Neural progenitor cell (in vitro differentiated cells): ENCODE measurements at regions not wholly inside any gene's neighbourhood (a gene's known extent, or its start where the extent isn't known, plus 50 kb on each side); places are given as distances from the start of the nearest gene placed in this dataset.
A peak's percentile ranks its signal among the peaks of the same experiment; 100 is the strongest.

Source experiments
- DNase-seq: peaks from one replicate; pipeline ENCODE4 v3.0.0-alpha.2; 2016; ENCODE audit warnings: low spot score
- H2AFZ ChIP-seq: fragments of 200-600 bp; sonication (generic); replicated peaks from 2 replicates; pipeline ENCODE4 v1.6.1; 2016; ENCODE audit warnings: antibody characterized with exemption
- H3F3A ChIP-seq: fragments of 200-600 bp; sonication (generic); 2 replicates; pipeline ENCODE4 v1.6.1; 2016; ENCODE audit warnings: antibody characterized with exemption, low read depth
- H3K27ac ChIP-seq: fragments of 200-600 bp; sonication (generic); 2 replicates; pipeline ENCODE4 v1.5.1; 2016; ENCODE audit warnings: mild to moderate bottlenecking
- H3K27me3 ChIP-seq: fragments of 200-600 bp; sonication (generic); 2 replicates; pipeline ENCODE4 v1.6.1; 2016; ENCODE audit warnings: mild to moderate bottlenecking, moderate library complexity
- H3K36me3 ChIP-seq: fragments of 200-600 bp; sonication (generic); 2 replicates; pipeline ENCODE4 v1.5.1; 2016
- H3K4me1 ChIP-seq: fragments of 200-600 bp; sonication (generic); 2 replicates; pipeline ENCODE4 v1.6.1; 2016; ENCODE audit warnings: mixed run types
- H3K4me2 ChIP-seq: fragments of 200-600 bp; sonication (generic); 2 replicates; pipeline ENCODE4 v1.6.1; 2016
- H3K4me3 ChIP-seq: fragments of 200-600 bp; sonication (generic); 2 replicates; pipeline ENCODE4 v1.5.1; 2016
- H3K79me2 ChIP-seq: fragments of 200-600 bp; sonication (generic); 2 replicates; pipeline ENCODE4 v1.6.1; 2016; ENCODE audit warnings: low read depth
- H3K9ac ChIP-seq: fragments of 200-600 bp; sonication (generic); 2 replicates; pipeline ENCODE4 v1.6.1; 2016
- H3K9me3 ChIP-seq: fragments of 200-600 bp; sonication (generic); 2 replicates; pipeline ENCODE4 v1.5.1; 2016; ENCODE audit warnings: low read depth
- H4K20me1 ChIP-seq: fragments of 200-600 bp; sonication (generic); 2 replicates; pipeline ENCODE4 v1.6.1; 2016; ENCODE audit warnings: low read depth
- H3K27ac Mint-ChIP-seq: 3 replicates; pipeline ENCODE4 v1.8.0; 2021; ENCODE audit warnings: mixed read lengths
- H3K27me3 Mint-ChIP-seq: 2 replicates; pipeline ENCODE4 v1.8.0; 2022; ENCODE audit warnings: low read depth, mild to moderate bottlenecking, inconsistent platforms, moderate library complexity, mixed read lengths; ENCODE audit not compliant: insufficient read depth
- H3K36me3 Mint-ChIP-seq: 3 replicates; pipeline ENCODE4 v1.8.0; 2021; ENCODE audit warnings: mixed read lengths
- H3K4me1 Mint-ChIP-seq: 3 replicates; pipeline ENCODE4 v1.8.0; 2021; ENCODE audit warnings: mixed read lengths
- H3K4me3 Mint-ChIP-seq: 3 replicates; pipeline ENCODE4 v1.8.0; 2021; ENCODE audit warnings: mild to moderate bottlenecking, moderate library complexity, mixed read lengths
- H3K9me3 Mint-ChIP-seq: 3 replicates; pipeline ENCODE4 v1.8.0; 2020; ENCODE audit warnings: mixed read lengths
- CTCF ChIP-seq: fragments of 200-600 bp; sonication (generic); IDR thresholded peaks from 2 replicates; pipeline ENCODE4 v1.5.1; 2017; ENCODE audit warnings: antibody characterized with exemption, mild to moderate bottlenecking
- EZH2 ChIP-seq: fragments of 200-600 bp; sonication (generic); IDR thresholded peaks from 2 replicates; pipeline ENCODE4 v1.6.1; 2017; ENCODE audit warnings: antibody characterized with exemption, mild to moderate bottlenecking, moderate library complexity
- EZH2phosphoT487 ChIP-seq: fragments of 200-600 bp; sonication (generic); IDR thresholded peaks from 2 replicates; pipeline ENCODE4 v1.6.1; 2017; ENCODE audit warnings: antibody characterized with exemption

DNA sequence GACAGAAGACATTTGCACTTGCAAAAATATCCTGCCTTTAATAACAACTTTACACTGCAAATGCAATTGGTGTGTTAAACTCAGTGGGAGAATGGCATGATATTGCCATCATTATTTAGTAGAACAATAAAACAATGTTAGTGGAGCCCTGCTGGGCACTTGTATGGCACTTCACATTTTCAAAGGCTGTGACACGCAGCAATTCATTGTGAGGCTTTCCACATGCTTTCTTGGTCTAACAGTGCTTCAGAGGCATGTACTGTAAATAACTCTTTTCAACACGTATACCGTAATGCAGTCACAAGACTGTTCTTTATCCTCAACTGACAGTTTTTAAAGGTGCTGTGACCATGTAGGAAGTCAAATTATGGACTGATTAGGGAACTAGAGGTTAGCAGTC lies 155.5 kb upstream of the EPB41L4A start:
- no peaks in the 10 kb centered on the region for H3K9me3 ChIP-seq
- no peaks in the 10 kb centered on the region for H3K79me2 ChIP-seq
- no peak overlapping the region for H2AFZ ChIP-seq
- peaks cover 7% of the 10 kb centered on the region for H3F3A ChIP-seq
- H3K27me3 ChIP-seq = no peaks in the 10 kb centered on the region
- H3K4me2 ChIP-seq = no peak overlapping the region
- H3K4me3 ChIP-seq = no peak overlapping the region
- H3K27ac Mint-ChIP-seq = no peak overlapping the region
- peaks cover 2% of the 10 kb centered on the region for H3K27me3 Mint-ChIP-seq
- no peak overlapping the region for H3K9ac ChIP-seq
- H3K36me3 Mint-ChIP-seq = no peaks in the 10 kb centered on the region
- no peaks in the 10 kb centered on the region for H3K4me1 Mint-ChIP-seq
- TF ChIP-seq EZH2 (no peak), EZH2phosphoT487 (no peak), CTCF (no peak)
- H3K27ac ChIP-seq = no peak overlapping the region
- H3K4me3 Mint-ChIP-seq = no peak overlapping the region
- no peaks in the 10 kb centered on the region for H4K20me1 ChIP-seq
- peaks cover 8% of the 10 kb centered on the region for H3K4me1 ChIP-seq
- no peaks in the 10 kb centered on the region for H3K36me3 ChIP-seq
- no peaks in the 10 kb centered on the region for H3K9me3 Mint-ChIP-seq
- no peak for DNase-seq

DNA sequence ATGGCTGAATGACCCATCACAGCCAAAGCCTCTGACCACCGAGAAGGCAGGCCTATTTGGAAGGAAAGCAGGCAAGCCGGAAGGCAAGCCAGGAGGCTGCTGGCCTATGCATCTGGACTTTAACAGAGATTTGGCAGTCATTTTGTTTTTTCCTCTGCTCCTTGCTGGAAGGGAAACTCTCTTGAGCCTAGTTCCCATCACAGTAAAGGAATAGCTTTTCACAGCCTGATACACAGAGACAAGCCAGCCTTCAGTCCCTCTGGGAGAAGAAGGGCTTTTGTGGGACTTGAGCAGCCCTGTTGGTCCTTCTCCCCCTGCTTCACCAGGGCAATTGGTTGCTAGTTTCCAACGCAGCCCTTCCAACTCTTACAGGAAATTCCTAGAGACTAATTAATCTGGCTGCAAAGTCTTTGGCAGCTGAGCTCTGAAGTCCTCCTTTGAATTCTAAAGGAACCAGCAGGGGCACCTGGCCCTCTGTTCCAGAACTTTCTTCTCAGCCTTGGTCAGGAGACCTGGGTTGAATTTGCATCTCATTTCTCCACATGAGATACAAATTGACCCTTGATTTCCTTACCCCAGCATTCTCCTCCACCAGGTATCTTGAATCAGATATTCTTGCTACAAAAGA lies 157.3 kb upstream of the EPB41L4A start:
- peaks cover 7% of the 10 kb centered on the region for H3F3A ChIP-seq
- H3K27me3 ChIP-seq = no peaks in the 10 kb centered on the region
- Mint-ChIP-seq H3K27ac (no peak overlapping the region), H3K4me3 (no peak overlapping the region), H3K9me3 (no peaks in the 10 kb centered on the region), H3K27me3 (peaks cover 2% of the 10 kb centered on the region), H3K4me1 (no peaks in the 10 kb centered on the region), H3K36me3 (no peaks in the 10 kb centered on the region)
- peak; percentile 18 for DNase-seq
- no peaks in the 10 kb centered on the region for H3K36me3 ChIP-seq
- H3K27ac ChIP-seq = peak overlapping the region; percentile 68
- TF ChIP-seq EZH2phosphoT487 (no peak), CTCF (no peak), EZH2 (no peak)
- H4K20me1 ChIP-seq = no peaks in the 10 kb centered on the region
- H3K9ac ChIP-seq = no peak overlapping the region
- no peaks in the 10 kb centered on the region for H3K79me2 ChIP-seq
- peaks cover 8% of the 10 kb centered on the region for H3K4me1 ChIP-seq
- no peak overlapping the region for H3K4me2 ChIP-seq
- H2AFZ ChIP-seq = peak overlapping the region; percentile 9
- no peaks in the 10 kb centered on the region for H3K9me3 ChIP-seq
- H3K4me3 ChIP-seq = no peak overlapping the region

DNA sequence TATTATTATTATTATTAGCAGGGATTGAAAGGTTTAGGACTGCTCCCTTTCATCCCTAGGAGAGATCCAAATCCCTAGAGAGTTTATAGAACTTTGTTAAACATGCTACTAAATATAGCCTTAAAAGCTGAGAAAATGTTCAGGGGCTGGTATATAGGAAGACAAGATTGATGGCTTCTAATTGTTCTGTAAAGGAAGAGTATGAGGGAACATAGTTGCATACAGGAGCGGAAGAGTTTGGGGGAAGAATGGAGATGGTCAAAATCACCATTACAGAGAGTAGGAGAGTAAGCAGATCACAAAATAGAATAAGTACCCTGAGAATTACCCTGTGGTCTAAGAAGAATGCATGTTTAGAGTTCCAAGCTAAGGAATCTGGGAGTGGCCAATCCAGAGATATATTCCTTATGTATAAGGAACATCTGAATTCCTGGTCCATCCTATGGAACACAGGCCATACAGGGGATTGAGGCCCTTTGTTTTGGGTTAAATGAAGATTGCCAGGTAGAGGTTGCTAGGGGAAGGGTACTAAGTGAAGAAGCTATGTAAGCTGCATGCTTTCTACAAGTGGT lies 158.0 kb upstream of the APC start:
- no peak overlapping the region for H3K4me2 ChIP-seq
- H3K27ac Mint-ChIP-seq = no peak overlapping the region

More for the DNA sequence above, 158.0 kb upstream of the APC start:
- Histone ChIP-seq H3K9ac (no peak overlapping the region), H3K36me3 (no peaks in the 10 kb centered on the region), H2AFZ (no peak overlapping the region), H3K4me3 (no peak overlapping the region), H3K27ac (no peak overlapping the region), H3K9me3 (no peaks in the 10 kb centered on the region), H3K4me1 (peaks cover 8% of the 10 kb centered on the region), H3K79me2 (no peaks in the 10 kb centered on the region), H3F3A (peaks cover 7% of the 10 kb centered on the region), H4K20me1 (no peaks in the 10 kb centered on the region), H3K27me3 (no peaks in the 10 kb centered on the region)
- no peaks in the 10 kb centered on the region for H3K9me3 Mint-ChIP-seq
- peaks cover 4% of the 10 kb centered on the region for H3K27me3 Mint-ChIP-seq
- DNase-seq = no peak
- H3K4me3 Mint-ChIP-seq = no peak overlapping the region
- TF ChIP-seq CTCF = no peak
- TF ChIP-seq EZH2phosphoT487 = no peak
- TF ChIP-seq EZH2 = no peak
- H3K4me1 Mint-ChIP-seq = no peaks in the 10 kb centered on the region
- H3K36me3 Mint-ChIP-seq = no peaks in the 10 kb centered on the region
